HCT116 (cell line): ENCODE measurements at regions not wholly inside any gene's neighbourhood (a gene's known extent, or its start where the extent isn't known, plus 50 kb on each side); places are given as distances from the start of the nearest gene placed in this dataset.

Experiments
- ATAC-seq: fragments of 200-7000 bp; cut with Tn5 transposase; 2 replicates; pipeline ENCODE4 v1.9.1; 2020; ENCODE audit warnings: mild to moderate bottlenecking, moderate library complexity
- BruUV-seq: library from RNA; stranded (reverse); fragments of 400-500 nt; replicated peaks from 2 replicates; lab custom pipeline; 2021; lab: Mats Ljungman, UMichigan
- CTCF ChIA-PET: fragments of 300-600 bp; sonication (Branson Sonifier 250); formaldehyde crosslinking; loops from one replicate; lab custom pipeline; 2021; ENCODE audit warnings: antibody characterized with exemption; lab: Charles Lee
- POLR2A ChIA-PET: fragments of 300-600, 350-600 bp; sonication (Branson Sonifier 250); formaldehyde crosslinking; loops from one replicate; lab custom pipeline; 2021; ENCODE audit warnings: antibody characterized with exemption; lab: Charles Lee
- RAD21 ChIA-PET, 2 experiments: fragments of 300-600 bp; sonication (Branson Sonifier 250); formaldehyde crosslinking; loops; one replicate each; lab custom pipeline; 2023; ENCODE audit warnings: low total read pairs in 2 of 2; ENCODE audit not compliant: uncharacterized antibody in 2 of 2, unreplicated experiment in 2 of 2, low non-redundant PET in 1 of 2; lab: Charles Lee
- DNase-seq: peaks from one replicate; pipeline ENCODE4 v3.0.0-alpha.2; 2010; ENCODE audit warnings: low read depth, low spot score
- H2AFZ ChIP-seq: fragments of 200-600 bp; shearing (Covaris generic), sonication (generic); 2 replicates; pipeline ENCODE4 v1.6.1; 2017; ENCODE audit warnings: low read depth, mixed run types, mixed read lengths, antibody characterized with exemption, low read length; ENCODE audit not compliant: poor library complexity, severe bottlenecking
- H3K27ac ChIP-seq: 2 replicates; pipeline ENCODE4 v1.5.1; 2012; ENCODE audit warnings: low read depth, low read length
- H3K27me3 ChIP-seq: fragments of 200-600 bp; sonication (generic); 2 replicates; pipeline ENCODE4 v1.6.1; 2016; ENCODE audit warnings: mixed run types, low read length, mixed read lengths; ENCODE audit not compliant: insufficient read depth
- H3K36me3 ChIP-seq, 2 experiments: fragments of 200-500 bp in 1 of 2; fragments of 200-600 bp in 1 of 2; sonication (Bioruptor generic) in 1 of 2; sonication (generic) in 1 of 2; 2 replicates each; pipeline versions ENCODE4 v1.5.1 to v1.6.1; 2014 to 2016; ENCODE audit warnings: low read length in 2 of 2, inconsistent platforms in 1 of 2, mixed read lengths in 1 of 2, mixed run types in 1 of 2; ENCODE audit not compliant: insufficient read depth in 2 of 2, control insufficient read depth in 1 of 2
- H3K4me1 ChIP-seq, 2 experiments: fragments of 200-600 bp in 1 of 2; sonication (generic) in 1 of 2; 2 replicates each; pipeline versions ENCODE4 v1.5.1 to v1.6.1; 2012 to 2017; ENCODE audit warnings: low read length in 2 of 2, inconsistent platforms in 1 of 2, mild to moderate bottlenecking in 1 of 2, mixed read lengths in 1 of 2, mixed run types in 1 of 2, moderate library complexity in 1 of 2; ENCODE audit not compliant: insufficient read depth in 2 of 2, control insufficient read depth in 1 of 2
- H3K4me2 ChIP-seq: fragments of 200-600 bp; sonication (generic); 2 replicates; pipeline ENCODE4 v1.6.1; 2017; ENCODE audit warnings: mixed run types, low read length, mixed read lengths
- H3K4me3 ChIP-seq, 2 experiments: fragments of 200-600 bp in 1 of 2; sonication (generic) in 1 of 2; replicated peaks in 1 of 2; 2 replicates each; pipeline ENCODE4 v1.5.1; 2011 to 2016; ENCODE audit warnings: low read length in 2 of 2, control low read depth in 1 of 2, low read depth in 1 of 2, mild to moderate bottlenecking in 1 of 2, mixed read lengths in 1 of 2, mixed run types in 1 of 2
- H3K79me2 ChIP-seq: fragments of 200-600 bp; sonication (generic); 2 replicates; pipeline ENCODE4 v1.6.1; 2017; ENCODE audit warnings: mild to moderate bottlenecking, mixed run types, low read length, moderate library complexity, mixed read lengths; ENCODE audit not compliant: insufficient read depth
- H3K9ac ChIP-seq: fragments of 200-600 bp; sonication (generic); 2 replicates; pipeline ENCODE4 v1.6.1; 2016; ENCODE audit warnings: low read length, mixed read lengths
- H3K9me2 ChIP-seq: fragments of 200-600 bp; sonication (generic), shearing (Covaris generic); 2 replicates; pipeline ENCODE4 v1.6.1; 2017; ENCODE audit warnings: mixed run types, mild to moderate bottlenecking, moderate library complexity; ENCODE audit not compliant: insufficient read depth
- H3K9me3 ChIP-seq, 2 experiments: fragments of 200-500 bp in 1 of 2; fragments of 200-600 bp in 1 of 2; sonication (Bioruptor generic) in 1 of 2; sonication (generic) in 1 of 2; 2 replicates each; pipeline ENCODE4 v1.6.1; 2014 to 2017; ENCODE audit warnings: low read length in 2 of 2, mixed read lengths in 2 of 2, inconsistent platforms in 1 of 2, low read depth in 1 of 2, mild to moderate bottlenecking in 1 of 2, mixed run types in 1 of 2, moderate library complexity in 1 of 2; ENCODE audit not compliant: control insufficient read depth in 1 of 2, insufficient read depth in 1 of 2
- H4K20me1 ChIP-seq: fragments of 200-600 bp; sonication (generic), shearing (Covaris generic); 2 replicates; pipeline ENCODE4 v1.6.1; 2017; ENCODE audit warnings: mixed run types, mild to moderate bottlenecking, moderate library complexity; ENCODE audit not compliant: insufficient read depth
- CEBPB ChIP-seq: IDR thresholded peaks from 2 replicates; pipeline ENCODE4 v1.6.1; 2012; ENCODE audit warnings: low read depth
- EGR1 ChIP-seq: IDR thresholded peaks from 2 replicates; pipeline ENCODE4 v1.6.1; 2012; ENCODE audit warnings: low read depth
- ELF1 ChIP-seq: IDR thresholded peaks from 2 replicates; pipeline ENCODE4 v1.6.1; 2012; ENCODE audit warnings: low read depth, borderline replicate concordance
- EZH2 ChIP-seq: fragments of 200-600 bp; sonication (generic); IDR thresholded peaks from 2 replicates; pipeline ENCODE4 v1.6.1; 2017; ENCODE audit warnings: antibody characterized with exemption, mixed run types
- EZH2phosphoT487 ChIP-seq: fragments of 200-600 bp; IDR thresholded peaks from 2 replicates; pipeline ENCODE4 v1.6.1; 2018; ENCODE audit warnings: antibody characterized with exemption, borderline replicate concordance
- FOSL1 ChIP-seq: IDR thresholded peaks from 2 replicates; pipeline ENCODE4 v1.6.1; 2012; ENCODE audit warnings: low read depth
- JUND ChIP-seq: IDR thresholded peaks from 2 replicates; pipeline ENCODE4 v1.6.1; 2012
- POLR2A ChIP-seq: IDR thresholded peaks from 2 replicates; pipeline ENCODE4 v1.7.0; 2011; ENCODE audit warnings: borderline replicate concordance; ENCODE audit not compliant: insufficient read depth, insufficient read length; ENCODE audit errors: extremely low read depth
- POLR2AphosphoS5 ChIP-seq: IDR thresholded peaks from 2 replicates; pipeline ENCODE4 v1.6.1; 2011; ENCODE audit warnings: mild to moderate bottlenecking, low read depth, low read length, moderate library complexity
- SIN3A ChIP-seq: IDR thresholded peaks from 2 replicates; pipeline ENCODE4 v1.6.1; 2012; ENCODE audit warnings: low read depth
- SRF ChIP-seq: IDR thresholded peaks from 2 replicates; pipeline ENCODE4 v1.6.1; 2012; ENCODE audit warnings: low read depth
- YY1 ChIP-seq: IDR thresholded peaks from 2 replicates; pipeline ENCODE4 v1.6.1; 2011; ENCODE audit warnings: low read length, low read depth, moderate library complexity, mild to moderate bottlenecking; ENCODE audit not compliant: insufficient replicate concordance; ENCODE audit errors: extremely low read depth
- ZFX ChIP-seq: fragments of 450-650 bp; IDR thresholded peaks from 2 replicates; pipeline ENCODE4 v1.6.1; 2017
- ZNF274 ChIP-seq: fragments of 200-500 bp; sonication (Bioruptor generic); IDR thresholded peaks from 2 replicates; pipeline ENCODE4 v1.6.1; 2014; ENCODE audit warnings: mild to moderate bottlenecking, low read depth, low read length, inconsistent platforms
- intact Hi-C: fragments of 100-400 bp; cut with micrococcal nuclease; formaldehyde crosslinking; loops from 2 replicates; pipeline ENCODE4 v1.10.0; 2022
- TF ChIP-seq, protein P1 (sequence below): IDR thresholded peaks from 2 replicates; pipeline ENCODE4 v1.6.1; 2012; ENCODE audit warnings: low read depth
- TF ChIP-seq, protein P2 (sequence below), 3 experiments: fragments of 200-600 bp in 1 of 3; sonication (generic) in 1 of 3; IDR thresholded peaks in 2 of 3; conservative IDR thresholded peaks in 1 of 3; 2 replicates each; pipeline ENCODE4 v1.5.1; 2012 to 2017; ENCODE audit warnings: low read depth in 2 of 3, low read length in 2 of 3, antibody characterized with exemption in 1 of 3, borderline replicate concordance in 1 of 3, control low read depth in 1 of 3, mild to moderate bottlenecking in 1 of 3, mixed read lengths in 1 of 3, mixed run types in 1 of 3, moderate library complexity in 1 of 3; ENCODE audit not compliant: insufficient read depth in 1 of 3
- TF ChIP-seq, protein P3 (sequence below): IDR thresholded peaks from 2 replicates; pipeline ENCODE4 v1.6.1; 2011; ENCODE audit warnings: mild to moderate bottlenecking, low read length, moderate library complexity; ENCODE audit not compliant: insufficient replicate concordance; ENCODE audit errors: extremely low read depth
- TF ChIP-seq, protein P4 (sequence below): IDR thresholded peaks from 2 replicates; pipeline ENCODE4 v1.6.1; 2012

DNA sequence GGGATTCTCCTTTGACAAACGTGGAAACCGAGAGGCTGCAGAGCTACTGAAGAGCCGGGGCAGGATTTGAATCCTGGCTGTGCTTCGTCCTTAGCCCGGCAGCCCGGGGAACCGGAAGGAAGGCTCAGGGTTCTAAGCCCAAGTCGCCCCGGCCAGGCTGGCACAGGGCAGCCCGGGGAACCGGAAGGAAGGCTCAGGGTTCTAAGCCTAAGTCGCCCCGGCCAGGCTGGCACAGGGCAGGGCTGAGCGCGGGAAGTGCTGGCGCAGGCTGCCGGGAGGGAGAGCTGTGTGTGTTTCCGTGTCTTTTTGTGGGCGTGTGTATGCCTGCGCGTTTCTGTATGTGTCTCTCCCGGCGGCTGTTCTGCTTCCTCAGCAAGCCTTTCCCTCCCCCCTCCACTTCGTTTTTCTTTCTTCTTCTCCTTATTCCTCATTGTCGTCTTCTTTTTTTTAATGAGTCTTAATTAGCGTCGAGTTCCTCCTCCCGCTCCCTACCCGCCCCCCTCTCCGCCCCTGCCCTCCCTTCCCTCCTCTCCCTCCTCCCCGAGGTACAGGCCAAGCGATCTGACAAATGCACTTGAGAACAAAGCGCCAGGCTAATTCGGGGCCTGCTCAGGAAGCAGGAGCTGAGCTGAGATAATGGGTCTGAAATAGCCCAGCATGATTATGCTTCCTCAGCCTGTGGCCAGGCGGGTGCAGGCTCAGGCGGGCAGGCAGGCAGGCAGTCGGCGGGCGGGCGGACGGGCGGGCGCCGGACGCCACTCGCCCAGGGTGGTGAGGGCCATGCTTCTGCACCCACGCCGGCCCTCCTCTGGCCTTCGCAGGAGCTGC lies 65.9 kb downstream of the EFNB1 start:
- Histone ChIP-seq H3K9me2 (no peaks in the 10 kb centered on the region), H3K27me3 (no peaks in the 10 kb centered on the region), H3K36me3 (no peaks in the 10 kb centered on the region), H3K4me3 (no peak overlapping the region), H4K20me1 (no peaks in the 10 kb centered on the region), H3K4me2 (no peak overlapping the region), H3K27ac (no peak overlapping the region), H3K9me3 (no peaks in the 10 kb centered on the region), H3K4me1 (peaks cover 0 to 6% of the 10 kb centered on the region in 2 experiments; a peak in 1 of 4 replicates), H2AFZ (no peak overlapping the region), H3K79me2 (no peaks in the 10 kb centered on the region), H3K9ac (no peak overlapping the region)
- intact Hi-C loops = no loop called here
- POLR2A ChIA-PET = no interaction called here
- RAD21 ChIA-PET = no interaction called here
- CTCF ChIA-PET = no interaction called here
- ATAC-seq (no peak), DNase-seq (no peak)
- no TSS peak for BruUV-seq
- TF ChIP-seq ZNF274 = no peak
- no peak for TF ChIP-seq YY1
- no peak for TF ChIP-seq CEBPB
- no peak for TF ChIP-seq EGR1
- TF ChIP-seq FOSL1 = no peak
- TF ChIP-seq, protein P1, sequence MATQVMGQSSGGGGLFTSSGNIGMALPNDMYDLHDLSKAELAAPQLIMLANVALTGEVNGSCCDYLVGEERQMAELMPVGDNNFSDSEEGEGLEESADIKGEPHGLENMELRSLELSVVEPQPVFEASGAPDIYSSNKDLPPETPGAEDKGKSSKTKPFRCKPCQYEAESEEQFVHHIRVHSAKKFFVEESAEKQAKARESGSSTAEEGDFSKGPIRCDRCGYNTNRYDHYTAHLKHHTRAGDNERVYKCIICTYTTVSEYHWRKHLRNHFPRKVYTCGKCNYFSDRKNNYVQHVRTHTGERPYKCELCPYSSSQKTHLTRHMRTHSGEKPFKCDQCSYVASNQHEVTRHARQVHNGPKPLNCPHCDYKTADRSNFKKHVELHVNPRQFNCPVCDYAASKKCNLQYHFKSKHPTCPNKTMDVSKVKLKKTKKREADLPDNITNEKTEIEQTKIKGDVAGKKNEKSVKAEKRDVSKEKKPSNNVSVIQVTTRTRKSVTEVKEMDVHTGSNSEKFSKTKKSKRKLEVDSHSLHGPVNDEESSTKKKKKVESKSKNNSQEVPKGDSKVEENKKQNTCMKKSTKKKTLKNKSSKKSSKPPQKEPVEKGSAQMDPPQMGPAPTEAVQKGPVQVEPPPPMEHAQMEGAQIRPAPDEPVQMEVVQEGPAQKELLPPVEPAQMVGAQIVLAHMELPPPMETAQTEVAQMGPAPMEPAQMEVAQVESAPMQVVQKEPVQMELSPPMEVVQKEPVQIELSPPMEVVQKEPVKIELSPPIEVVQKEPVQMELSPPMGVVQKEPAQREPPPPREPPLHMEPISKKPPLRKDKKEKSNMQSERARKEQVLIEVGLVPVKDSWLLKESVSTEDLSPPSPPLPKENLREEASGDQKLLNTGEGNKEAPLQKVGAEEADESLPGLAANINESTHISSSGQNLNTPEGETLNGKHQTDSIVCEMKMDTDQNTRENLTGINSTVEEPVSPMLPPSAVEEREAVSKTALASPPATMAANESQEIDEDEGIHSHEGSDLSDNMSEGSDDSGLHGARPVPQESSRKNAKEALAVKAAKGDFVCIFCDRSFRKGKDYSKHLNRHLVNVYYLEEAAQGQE = no peak
- TF ChIP-seq, protein P2, sequence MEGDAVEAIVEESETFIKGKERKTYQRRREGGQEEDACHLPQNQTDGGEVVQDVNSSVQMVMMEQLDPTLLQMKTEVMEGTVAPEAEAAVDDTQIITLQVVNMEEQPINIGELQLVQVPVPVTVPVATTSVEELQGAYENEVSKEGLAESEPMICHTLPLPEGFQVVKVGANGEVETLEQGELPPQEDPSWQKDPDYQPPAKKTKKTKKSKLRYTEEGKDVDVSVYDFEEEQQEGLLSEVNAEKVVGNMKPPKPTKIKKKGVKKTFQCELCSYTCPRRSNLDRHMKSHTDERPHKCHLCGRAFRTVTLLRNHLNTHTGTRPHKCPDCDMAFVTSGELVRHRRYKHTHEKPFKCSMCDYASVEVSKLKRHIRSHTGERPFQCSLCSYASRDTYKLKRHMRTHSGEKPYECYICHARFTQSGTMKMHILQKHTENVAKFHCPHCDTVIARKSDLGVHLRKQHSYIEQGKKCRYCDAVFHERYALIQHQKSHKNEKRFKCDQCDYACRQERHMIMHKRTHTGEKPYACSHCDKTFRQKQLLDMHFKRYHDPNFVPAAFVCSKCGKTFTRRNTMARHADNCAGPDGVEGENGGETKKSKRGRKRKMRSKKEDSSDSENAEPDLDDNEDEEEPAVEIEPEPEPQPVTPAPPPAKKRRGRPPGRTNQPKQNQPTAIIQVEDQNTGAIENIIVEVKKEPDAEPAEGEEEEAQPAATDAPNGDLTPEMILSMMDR (IDR thresholded peaks at IDR 0.05 in 2 of 3, conservative IDR thresholded peaks at IDR 0.05 in 1 of 3; ENCODE audit: borderline replicate concordance in 1 of 3, insufficient read depth in 1 of 3, low read depth in 2 of 3, low read length in 2 of 3) = no peak
- TF ChIP-seq SRF = no peak
- no peak for TF ChIP-seq ZFX
- TF ChIP-seq, protein P3, sequence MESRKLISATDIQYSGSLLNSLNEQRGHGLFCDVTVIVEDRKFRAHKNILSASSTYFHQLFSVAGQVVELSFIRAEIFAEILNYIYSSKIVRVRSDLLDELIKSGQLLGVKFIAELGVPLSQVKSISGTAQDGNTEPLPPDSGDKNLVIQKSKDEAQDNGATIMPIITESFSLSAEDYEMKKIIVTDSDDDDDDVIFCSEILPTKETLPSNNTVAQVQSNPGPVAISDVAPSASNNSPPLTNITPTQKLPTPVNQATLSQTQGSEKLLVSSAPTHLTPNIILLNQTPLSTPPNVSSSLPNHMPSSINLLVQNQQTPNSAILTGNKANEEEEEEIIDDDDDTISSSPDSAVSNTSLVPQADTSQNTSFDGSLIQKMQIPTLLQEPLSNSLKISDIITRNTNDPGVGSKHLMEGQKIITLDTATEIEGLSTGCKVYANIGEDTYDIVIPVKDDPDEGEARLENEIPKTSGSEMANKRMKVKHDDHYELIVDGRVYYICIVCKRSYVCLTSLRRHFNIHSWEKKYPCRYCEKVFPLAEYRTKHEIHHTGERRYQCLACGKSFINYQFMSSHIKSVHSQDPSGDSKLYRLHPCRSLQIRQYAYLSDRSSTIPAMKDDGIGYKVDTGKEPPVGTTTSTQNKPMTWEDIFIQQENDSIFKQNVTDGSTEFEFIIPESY = no peak
- no peak for TF ChIP-seq POLR2AphosphoS5
- TF ChIP-seq EZH2phosphoT487 = no peak
- no peak for TF ChIP-seq EZH2
- TF ChIP-seq, protein P4, sequence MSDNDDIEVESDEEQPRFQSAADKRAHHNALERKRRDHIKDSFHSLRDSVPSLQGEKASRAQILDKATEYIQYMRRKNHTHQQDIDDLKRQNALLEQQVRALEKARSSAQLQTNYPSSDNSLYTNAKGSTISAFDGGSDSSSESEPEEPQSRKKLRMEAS = no peak
- no peak for TF ChIP-seq JUND
- TF ChIP-seq POLR2A = no peak
- no peak for TF ChIP-seq ELF1
- no peak for TF ChIP-seq SIN3A
